Activated CD8-positive, alpha-beta memory T cell treated with anti-CD3 and anti-CD28 coated beads, Interleukin-2, amount 50 U/mL, for 1 hour (primary cell): ENCODE measurements at regions not wholly inside any gene's neighbourhood (a gene's known extent, or its start where the extent isn't known, plus 50 kb on each side); places are given as distances from the start of the nearest gene placed in this dataset.

ENCODE experiments used
- DNase-seq: peaks from one replicate; pipeline ENCODE4 v3.0.0-alpha.2; 2020; ENCODE audit errors: extremely low read depth

- DNase-seq = no peak
Observed at GRCh38 chr12:98211909-98212695, 303.3 kb upstream of the TMPO start.

- no peak for DNase-seq
Observed at GRCh38 chr12:98213556-98213955, 301.8 kb upstream of the TMPO start.

- DNase-seq = no peak
Observed at GRCh38 chr12:98217257-98217656, 298.1 kb upstream of the TMPO start.

GRCh38 chr12:98220636-98221035, 294.8 kb upstream of the TMPO start:
- DNase-seq = no peak

GRCh38 chr12:98221243-98221808, 294.1 kb upstream of the TMPO start:
- DNase-seq = no peak

GRCh38 chr12:98222135-98222534, 293.3 kb upstream of the TMPO start:
- no peak for DNase-seq

GRCh38 chr12:98224584-98225221, 290.7 kb upstream of the TMPO start:
- DNase-seq = no peak

- DNase-seq = no peak
Observed at GRCh38 chr12:98227162-98227561, 288.2 kb upstream of the TMPO start.

GRCh38 chr12:98228683-98229539, 286.5 kb upstream of the TMPO start:
- no peak for DNase-seq

GRCh38 chr12:98229540-98229924, 285.9 kb upstream of the TMPO start:
- no peak for DNase-seq

GRCh38 chr12:98232753-98233390, 282.5 kb upstream of the TMPO start:
- DNase-seq = no peak

- no peak for DNase-seq
Observed at GRCh38 chr12:98235301-98235700, 280.1 kb upstream of the TMPO start.

GRCh38 chr12:98238515-98239130, 276.8 kb upstream of the TMPO start:
- no peak for DNase-seq

GRCh38 chr12:98243190-98243589, 272.2 kb upstream of the TMPO start:
- no peak for DNase-seq

GRCh38 chr12:98244136-98244535, 271.3 kb upstream of the TMPO start:
- no peak for DNase-seq

- no peak for DNase-seq
Observed at GRCh38 chr12:98253207-98254037, 262.0 kb upstream of the TMPO start.

- no peak for DNase-seq
Observed at GRCh38 chr12:98256830-98257229, 258.6 kb upstream of the TMPO start.

- no peak for DNase-seq
Observed at GRCh38 chr12:98259693-98260092, 255.7 kb upstream of the TMPO start.

GRCh38 chr12:98260276-98260675, 255.1 kb upstream of the TMPO start:
- DNase-seq = no peak

GRCh38 chr12:98262902-98263301, 252.5 kb upstream of the TMPO start:
- no peak for DNase-seq
